ENCODE measurements at regions not wholly inside any gene's neighbourhood (a gene's known extent, or its start where the extent isn't known, plus 50 kb on each side); places are given as distances from the start of the nearest gene placed in this dataset.

DNA sequence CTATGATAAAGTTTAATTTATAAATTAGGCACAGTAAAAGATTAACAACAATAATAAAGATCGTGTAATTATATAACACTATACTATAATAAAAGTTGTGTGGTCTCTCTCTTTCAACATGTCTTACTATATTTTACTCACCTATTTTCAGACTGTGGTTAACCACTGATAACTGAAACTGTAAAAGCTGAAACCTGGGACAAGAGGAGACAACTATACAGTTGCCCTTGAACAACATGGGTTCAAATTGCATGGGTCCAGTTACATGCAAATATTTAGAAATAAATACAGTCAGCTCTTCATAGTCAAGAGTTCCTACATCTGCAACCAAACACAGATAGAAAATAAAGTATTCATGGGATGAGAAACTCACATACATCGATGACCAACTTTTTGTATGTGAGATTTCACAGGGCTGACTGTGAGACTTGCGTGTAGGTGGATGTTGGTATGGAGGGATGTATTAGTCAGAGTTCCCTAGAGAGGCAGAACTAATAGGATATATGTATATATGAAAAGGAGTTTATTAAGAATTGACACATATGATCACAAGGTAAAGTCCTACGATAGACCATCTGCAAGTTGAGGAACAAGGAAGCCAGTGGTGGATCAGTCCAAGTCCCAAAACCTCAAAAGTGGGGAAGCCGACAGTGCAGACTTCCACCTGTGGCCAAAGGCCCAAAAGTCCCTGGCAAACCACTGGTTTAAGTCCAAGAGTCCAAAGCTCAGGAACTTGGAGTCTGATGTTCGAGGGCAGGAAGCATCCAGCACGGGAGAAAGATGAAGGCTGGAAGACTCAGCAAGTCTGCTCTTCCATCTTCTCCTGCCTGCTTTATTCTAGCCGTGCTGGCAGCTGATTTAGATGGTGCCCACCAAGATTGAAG, 359.5 kb downstream of the INSC start:
- H3K27ac ChIP-seq (ENCODE audit: extremely low read length, insufficient read depth, low read length) = no peak overlapping the region
- CTCF ChIA-PET (ENCODE audit: low intra/inter-chr PET ratio, low total read pairs) = no interaction called here
- no peak overlapping the region for H3K4me2 ChIP-seq (ENCODE audit: low read depth, low read length)
- TF ChIP-seq KLF13 (CRISPR knock-in tag; IDR thresholded peaks at IDR 0.05) (no peak), ZNF292 (CRISPR knock-in tag; IDR thresholded peaks at IDR 0.05; ENCODE audit: borderline replicate concordance, low read depth) (no peak), YEATS4 (CRISPR knock-in tag; IDR thresholded peaks at IDR 0.05; ENCODE audit: borderline replicate concordance) (no peak), RAD51 (IDR thresholded peaks at IDR 0.05; ENCODE audit: borderline replicate concordance) (no peak), ZSCAN31 (CRISPR knock-in tag; IDR thresholded peaks at IDR 0.05; ENCODE audit: low read depth) (no peak), PHB2 (IDR thresholded peaks at IDR 0.05; ENCODE audit: partially characterized antibody) (no peak), ZNF264 (CRISPR knock-in tag; IDR thresholded peaks at IDR 0.05) (no peak), ZBTB38 (CRISPR knock-in tag; IDR thresholded peaks at IDR 0.05) (no peak), NR1H2 (CRISPR knock-in tag; IDR thresholded peaks at IDR 0.05; ENCODE audit: borderline replicate concordance, low read depth) (no peak), GATAD1 (CRISPR knock-in tag; IDR thresholded peaks at IDR 0.05) (no peak), ISL2 (CRISPR knock-in tag; IDR thresholded peaks at IDR 0.05) (no peak), SOX5 (CRISPR knock-in tag; IDR thresholded peaks at IDR 0.05; ENCODE audit: borderline replicate concordance) (no peak), BHLHE40 (IDR thresholded peaks at IDR 0.05; ENCODE audit: low read length) (no peak), SKI (IDR thresholded peaks at IDR 0.05; ENCODE audit: partially characterized antibody) (no peak), ZNF598 (CRISPR knock-in tag; IDR thresholded peaks at IDR 0.05; ENCODE audit: borderline replicate concordance) (no peak)
- TF ChIP-seq, protein P1, sequence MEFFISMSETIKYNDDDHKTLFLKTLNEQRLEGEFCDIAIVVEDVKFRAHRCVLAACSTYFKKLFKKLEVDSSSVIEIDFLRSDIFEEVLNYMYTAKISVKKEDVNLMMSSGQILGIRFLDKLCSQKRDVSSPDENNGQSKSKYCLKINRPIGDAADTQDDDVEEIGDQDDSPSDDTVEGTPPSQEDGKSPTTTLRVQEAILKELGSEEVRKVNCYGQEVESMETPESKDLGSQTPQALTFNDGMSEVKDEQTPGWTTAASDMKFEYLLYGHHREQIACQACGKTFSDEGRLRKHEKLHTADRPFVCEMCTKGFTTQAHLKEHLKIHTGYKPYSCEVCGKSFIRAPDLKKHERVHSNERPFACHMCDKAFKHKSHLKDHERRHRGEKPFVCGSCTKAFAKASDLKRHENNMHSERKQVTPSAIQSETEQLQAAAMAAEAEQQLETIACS (CRISPR knock-in tag; IDR thresholded peaks at IDR 0.05) = no peak
- TF ChIP-seq, protein P2, sequence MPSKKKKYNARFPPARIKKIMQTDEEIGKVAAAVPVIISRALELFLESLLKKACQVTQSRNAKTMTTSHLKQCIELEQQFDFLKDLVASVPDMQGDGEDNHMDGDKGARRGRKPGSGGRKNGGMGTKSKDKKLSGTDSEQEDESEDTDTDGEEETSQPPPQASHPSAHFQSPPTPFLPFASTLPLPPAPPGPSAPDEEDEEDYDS (CRISPR knock-in tag; IDR thresholded peaks at IDR 0.05) = no peak
- TF ChIP-seq, protein P3, sequence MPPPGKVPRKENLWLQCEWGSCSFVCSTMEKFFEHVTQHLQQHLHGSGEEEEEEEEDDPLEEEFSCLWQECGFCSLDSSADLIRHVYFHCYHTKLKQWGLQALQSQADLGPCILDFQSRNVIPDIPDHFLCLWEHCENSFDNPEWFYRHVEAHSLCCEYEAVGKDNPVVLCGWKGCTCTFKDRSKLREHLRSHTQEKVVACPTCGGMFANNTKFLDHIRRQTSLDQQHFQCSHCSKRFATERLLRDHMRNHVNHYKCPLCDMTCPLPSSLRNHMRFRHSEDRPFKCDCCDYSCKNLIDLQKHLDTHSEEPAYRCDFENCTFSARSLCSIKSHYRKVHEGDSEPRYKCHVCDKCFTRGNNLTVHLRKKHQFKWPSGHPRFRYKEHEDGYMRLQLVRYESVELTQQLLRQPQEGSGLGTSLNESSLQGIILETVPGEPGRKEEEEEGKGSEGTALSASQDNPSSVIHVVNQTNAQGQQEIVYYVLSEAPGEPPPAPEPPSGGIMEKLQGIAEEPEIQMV (CRISPR knock-in tag; IDR thresholded peaks at IDR 0.05; ENCODE audit: low read depth) = no peak
- no peaks in the 10 kb centered on the region for H3K36me3 ChIP-seq (replicated peaks in 1 of 2; ENCODE audit: control insufficient read depth in 1 of 2, insufficient read depth in 2 of 2, low read length in 2 of 2)
- ATAC-seq = no peak
- FAIRE-seq = no peak
- no peaks in the 10 kb centered on the region for H3K79me2 ChIP-seq (ENCODE audit: insufficient read depth, low read length)
- no peaks in the 10 kb centered on the region for H3K27me3 ChIP-seq (ENCODE audit: control insufficient read depth in 1 of 2, insufficient read depth in 2 of 2, low read length in 2 of 2)
- BruUV-seq (replicated peaks) = no TSS peak
- no peaks in the 10 kb centered on the region for H3K9me3 ChIP-seq (ENCODE audit: low read length)
- no peak for DNase-seq (ENCODE audit: low spot score)
- H3K4me1 ChIP-seq (ENCODE audit: insufficient read depth, low read length) = no peaks in the 10 kb centered on the region
- H4K20me1 ChIP-seq (ENCODE audit: insufficient read depth, low read length) = no peaks in the 10 kb centered on the region
- intact Hi-C loops (cut with micrococcal nuclease; ENCODE audit: unreplicated experiment) = no loop called here
- H3K9ac ChIP-seq (ENCODE audit: insufficient read depth, low read depth, low read length) = no peak overlapping the region
- POLR2A ChIA-PET = no interaction called here
- WGBS (ENCODE audit: low lambda C conversion rate) = 24% methylated on average over 8 of the region's 8 CpGs
- no peak overlapping the region for H3K4me3 ChIP-seq (replicated peaks in 1 of 3; ENCODE audit: insufficient read depth in 1 of 3, low read depth in 2 of 3, low read length in 3 of 3)
- no peak overlapping the region for H2AFZ ChIP-seq (ENCODE audit: low read length)
- in situ Hi-C loops (cut with HindIII; ENCODE audit: extremely low pct_ligation_motif_present, low pct_unique_long_range_greater_than_20kb) = no loop called here
